ENCODE measurements at regions not wholly inside any gene's neighbourhood (a gene's known extent, or its start where the extent isn't known, plus 50 kb on each side); places are given as distances from the start of the nearest gene placed in this dataset.

GRCh38 chrX:94178145-94178788 is 504.3 kb downstream of the FAM133A start:
- no peak for DNase-seq (ENCODE audit: low spot score)
- TF ChIP-seq CTCF (IDR thresholded peaks at IDR 0.05; ENCODE audit: extremely low read depth, missing control alignments) = no peak

GRCh38 chrX:94204524-94204923 is 530.5 kb downstream of the FAM133A start:
- no peak for DNase-seq (ENCODE audit: low spot score)
- no peak for TF ChIP-seq CTCF (IDR thresholded peaks at IDR 0.05; ENCODE audit: extremely low read depth, missing control alignments)

- no peak for DNase-seq (ENCODE audit: low spot score)
- TF ChIP-seq CTCF (IDR thresholded peaks at IDR 0.05; ENCODE audit: extremely low read depth, missing control alignments) = no peak
These were observed 542.7 kb downstream of the FAM133A start for GRCh38 chrX:94216738-94217137.

GRCh38 chrX:94252211-94252610 is 578.2 kb downstream of the FAM133A start:
- DNase-seq (ENCODE audit: low spot score) = no peak
- TF ChIP-seq CTCF (IDR thresholded peaks at IDR 0.05; ENCODE audit: extremely low read depth, missing control alignments) = no peak

- no peak for TF ChIP-seq CTCF (IDR thresholded peaks at IDR 0.05; ENCODE audit: extremely low read depth, missing control alignments)
These were observed 582.4 kb downstream of the FAM133A start for GRCh38 chrX:94256396-94256795.

GRCh38 chrX:94265323-94265722 is 591.3 kb downstream of the FAM133A start:
- DNase-seq (ENCODE audit: low spot score) = no peak
- no peak for TF ChIP-seq CTCF (IDR thresholded peaks at IDR 0.05; ENCODE audit: extremely low read depth, missing control alignments)

More at GRCh38 chrX:94256396-94256795, 582.4 kb downstream of the FAM133A start:
- DNase-seq (ENCODE audit: low spot score) = no peak

GRCh38 chrX:94288325-94288724 is 614.3 kb downstream of the FAM133A start:
- DNase-seq (ENCODE audit: low spot score) = no peak
- TF ChIP-seq CTCF (IDR thresholded peaks at IDR 0.05; ENCODE audit: extremely low read depth, missing control alignments) = no peak
